Activated CD8-positive, alpha-beta memory T cell treated with anti-CD3 and anti-CD28 coated beads, Interleukin-2, amount 50 U/mL, for 24 hours (primary cell): ENCODE measurements at regions not wholly inside any gene's neighbourhood (a gene's known extent, or its start where the extent isn't known, plus 50 kb on each side); places are given as distances from the start of the nearest gene placed in this dataset.

Experiments used
- DNase-seq: peaks from one replicate; pipeline ENCODE4 v3.0.0-alpha.2; 2020; ENCODE audit errors: extremely low read depth

- no peak for DNase-seq
Measured at GRCh38 chr11:116442238-116442752, 330.5 kb downstream of the BUD13 start.

DNA sequence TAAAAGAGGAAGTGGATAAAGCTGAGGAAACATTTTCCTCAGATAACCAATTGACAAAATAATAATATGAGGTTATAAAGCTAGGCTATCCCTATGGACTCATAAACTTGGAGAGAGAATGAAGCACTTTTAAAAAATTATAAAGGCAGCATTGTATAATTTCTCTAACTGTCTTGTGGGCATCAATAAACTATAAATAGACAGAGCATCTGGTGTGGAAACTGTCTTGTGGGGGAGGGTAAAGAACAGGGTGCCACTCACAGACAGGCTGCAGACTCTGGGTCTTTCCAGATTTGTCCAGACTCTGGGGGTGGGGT is 333.5 kb downstream of the BUD13 start:
- no peak for DNase-seq

- DNase-seq: no peak
Measured at GRCh38 chr11:116438651-116439360, 334.0 kb downstream of the BUD13 start.

GRCh38 chr11:116434986-116435385 is 337.8 kb downstream of the BUD13 start:
- DNase-seq: no peak

- DNase-seq: no peak
Measured at GRCh38 chr11:116432301-116432700, 340.5 kb downstream of the BUD13 start.

- no peak for DNase-seq
Measured at GRCh38 chr11:116431842-116432241, 340.9 kb downstream of the BUD13 start.

- no peak for DNase-seq
Measured at GRCh38 chr11:116428638-116428975, 344.2 kb downstream of the BUD13 start.

GRCh38 chr11:116427903-116428637 is 344.7 kb downstream of the BUD13 start:
- DNase-seq: no peak

GRCh38 chr11:116427337-116427902 is 345.4 kb downstream of the BUD13 start:
- DNase-seq: no peak

GRCh38 chr11:116426761-116427160 is 346.0 kb downstream of the BUD13 start:
- no peak for DNase-seq

DNA sequence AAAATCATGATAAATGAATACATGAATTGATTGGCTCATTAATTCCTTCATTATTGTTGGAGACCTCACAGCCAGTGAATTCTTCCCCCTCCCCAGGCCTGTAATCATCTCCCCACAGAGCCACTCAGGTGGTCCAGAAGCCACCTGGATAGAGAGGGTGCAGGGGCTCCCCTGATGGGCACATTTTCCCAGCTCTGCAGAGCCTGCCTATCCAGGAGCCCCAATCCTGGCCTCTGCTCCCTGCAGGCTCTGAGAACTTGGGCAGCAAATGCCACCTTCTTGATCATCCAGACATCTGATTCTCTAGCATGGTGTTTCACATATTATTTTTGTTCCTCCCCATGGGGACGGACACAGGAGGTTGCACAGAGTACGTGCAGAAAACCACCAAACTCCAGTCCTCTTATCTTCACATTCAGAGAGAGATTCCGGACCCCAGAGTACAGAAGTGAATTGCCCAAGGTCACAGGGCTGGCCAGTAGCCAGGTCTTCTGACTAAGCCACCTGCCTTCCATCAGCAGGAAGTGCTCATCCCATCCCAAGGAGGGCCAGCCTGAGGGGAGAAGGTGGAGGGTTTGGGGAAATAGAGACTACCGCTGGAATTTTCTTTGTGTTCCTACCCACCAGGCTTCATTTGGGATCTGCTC is 348.0 kb downstream of the BUD13 start:
- DNase-seq: no peak

- DNase-seq: no peak
Measured at GRCh38 chr11:116422956-116423600, 349.7 kb downstream of the BUD13 start.

DNA sequence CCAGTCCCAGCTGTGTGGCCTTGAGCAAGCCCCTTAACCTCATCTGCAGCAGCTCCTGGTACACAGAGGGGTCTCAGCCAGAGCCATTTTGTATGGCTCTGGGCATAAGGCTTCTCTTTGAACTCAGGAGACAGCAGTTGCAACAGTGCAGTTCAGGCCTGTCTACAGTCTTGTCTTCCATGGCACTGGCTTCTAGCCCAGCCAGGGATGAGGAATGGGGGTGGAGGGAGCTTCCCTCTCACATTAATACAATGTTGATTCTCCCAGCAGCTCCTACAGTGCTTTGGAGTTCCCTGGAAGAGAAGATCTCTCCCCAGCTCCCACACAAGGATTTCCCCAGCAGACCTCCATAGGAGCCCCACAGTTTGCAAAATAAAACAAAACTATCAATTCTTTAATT is 350.2 kb downstream of the BUD13 start:
- DNase-seq: no peak

DNA sequence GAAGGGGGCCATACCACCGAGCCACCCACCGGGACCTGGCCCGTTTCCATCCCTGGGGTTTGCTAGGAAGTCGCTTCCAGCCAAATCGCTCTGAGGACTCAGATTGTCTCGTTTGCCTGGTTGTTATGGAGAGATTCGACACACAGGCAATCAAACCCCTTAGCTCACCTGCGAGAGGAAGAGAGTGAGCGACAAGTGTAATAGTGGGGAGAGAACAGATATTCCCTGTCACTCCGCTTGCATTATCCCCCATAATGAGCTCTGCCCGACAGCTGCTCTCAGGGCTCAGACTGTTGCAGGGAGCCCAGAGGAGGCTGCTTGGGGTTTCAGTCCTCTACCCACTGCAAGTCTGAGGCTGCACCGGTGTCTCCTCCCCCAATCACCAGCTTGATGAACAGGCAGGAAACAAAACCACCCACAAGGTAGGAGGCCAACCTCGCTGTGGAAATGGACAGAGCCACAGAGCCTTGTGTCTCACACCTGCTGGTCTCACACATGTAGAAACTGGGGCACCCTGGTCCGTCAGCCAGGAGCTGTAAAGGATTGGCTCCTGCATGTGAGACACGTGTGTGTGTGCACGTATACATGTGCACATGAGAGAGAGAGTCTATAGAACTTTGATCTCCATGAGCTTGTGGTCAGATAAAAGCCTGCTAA is 351.1 kb downstream of the BUD13 start:
- no peak for DNase-seq

GRCh38 chr11:116420770-116421528 is 351.8 kb downstream of the BUD13 start:
- DNase-seq: no peak

GRCh38 chr11:116420030-116420429 is 352.8 kb downstream of the BUD13 start:
- DNase-seq: no peak

DNA sequence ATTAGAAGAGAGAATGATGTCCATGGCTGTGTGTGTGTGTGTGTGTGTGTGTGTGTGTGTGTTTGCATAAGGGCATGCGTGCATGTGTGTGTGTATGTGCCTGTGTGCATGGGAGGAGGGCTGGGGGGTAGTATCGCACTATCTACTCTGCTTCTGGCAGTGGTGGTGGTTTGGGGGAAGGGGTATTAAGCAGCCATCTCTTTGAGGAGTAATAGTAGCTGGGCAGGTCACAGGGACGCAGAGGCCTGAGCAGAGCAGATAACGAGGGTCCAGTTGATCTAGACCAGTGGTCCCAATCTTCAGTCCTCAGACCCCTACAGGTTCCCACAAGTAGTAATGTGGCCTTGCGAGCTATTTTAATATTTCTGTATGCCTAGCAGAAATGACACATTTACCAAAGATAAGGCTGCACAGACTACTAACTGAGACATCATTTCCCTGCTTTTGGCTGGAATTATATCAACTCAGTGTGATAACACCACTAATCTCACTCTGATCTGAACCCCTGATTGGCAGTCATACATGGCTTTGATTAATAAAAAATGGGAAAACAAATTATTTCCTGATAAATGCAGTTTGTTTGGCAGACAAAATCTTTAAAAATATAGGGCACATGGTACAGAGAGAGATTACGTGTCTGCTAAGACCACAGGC is 354.3 kb downstream of the BUD13 start:
- DNase-seq: no peak

DNA sequence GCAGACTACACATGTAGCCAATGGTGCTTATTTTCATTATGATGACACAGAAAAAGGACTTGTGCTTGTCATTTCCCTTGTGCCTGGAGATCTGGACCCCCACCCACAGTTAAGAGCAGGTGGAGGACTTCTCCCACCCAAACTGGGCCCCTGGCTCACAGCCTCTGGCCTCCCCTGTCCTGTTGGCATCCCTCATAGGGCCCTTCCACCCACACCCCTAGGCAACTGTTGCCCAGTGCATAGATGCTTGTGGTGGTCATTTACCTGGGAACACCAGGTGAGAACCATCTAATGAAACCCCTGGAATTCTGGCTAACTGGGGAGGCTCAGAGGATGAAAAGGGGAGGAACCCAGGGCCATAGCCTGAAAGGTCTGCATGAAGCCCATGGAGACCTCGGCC is 355.9 kb downstream of the BUD13 start:
- no peak for DNase-seq

GRCh38 chr11:116415095-116415494 is 357.7 kb downstream of the BUD13 start:
- DNase-seq: no peak

DNA sequence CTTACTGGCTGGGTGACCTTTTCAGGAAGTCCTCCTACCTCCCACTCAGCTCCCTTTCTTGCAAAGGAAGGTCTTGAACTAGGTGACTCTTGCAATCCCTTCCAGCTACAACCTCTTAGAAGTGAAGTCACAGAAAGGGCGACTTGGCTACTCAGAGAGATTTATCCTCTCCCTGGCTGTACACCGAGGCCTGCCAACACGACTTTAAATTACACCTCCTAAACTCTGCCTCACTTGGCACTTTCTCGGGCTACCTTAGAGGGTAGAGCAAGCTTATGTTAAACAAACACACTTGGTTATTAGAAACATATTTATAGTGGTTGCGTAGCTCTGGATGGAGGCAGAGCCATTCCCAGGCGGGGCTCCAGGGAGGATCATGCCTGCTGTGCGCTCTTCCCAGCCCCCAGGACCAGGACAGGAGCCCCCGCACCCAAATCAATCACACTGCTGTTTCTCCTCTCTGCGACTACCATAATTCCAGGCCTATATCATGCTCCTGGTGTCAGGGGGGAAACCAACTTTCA is 358.4 kb downstream of the BUD13 start:
- DNase-seq: no peak
